ENCODE measurements at regions not wholly inside any gene's neighbourhood (a gene's known extent, or its start where the extent isn't known, plus 50 kb on each side); places are given as distances from the start of the nearest gene placed in this dataset.
A peak's percentile ranks its signal among the peaks of the same experiment; 100 is the strongest.

- Mint-ChIP-seq H3K27me3 (peaks cover 8% of the 10 kb centered on the region), H3K9me3 (no peaks in the 10 kb centered on the region), H3K4me1 (peaks cover 0 to 1% (median 0%) of the 10 kb centered on the region in 3 donors), H3K27ac (no peak overlapping the region), H3K36me3 (no peaks in the 10 kb centered on the region), H3K4me3 (no peak overlapping the region)
These were observed 51.4 kb downstream of the MRPL36 start for GRCh38 chr5:1748271-1748670.

- peaks cover 8% of the 10 kb centered on the region for H3K27me3 Mint-ChIP-seq
- H3K27ac Mint-ChIP-seq, result no peak overlapping the region
- no peaks in the 10 kb centered on the region for H3K36me3 Mint-ChIP-seq
- H3K4me3 Mint-ChIP-seq, result no peak overlapping the region
- no peaks in the 10 kb centered on the region for H3K9me3 Mint-ChIP-seq
- peaks cover 0 to 1% (median 0%) of the 10 kb centered on the region in 3 donors for H3K4me1 Mint-ChIP-seq
These were observed 51.9 kb downstream of the MRPL36 start for GRCh38 chr5:1747803-1748085.

GRCh38 chr5:1747079-1747802 lies 52.4 kb downstream of the MRPL36 start:
- Mint-ChIP-seq H3K27me3 (peaks cover 7% of the 10 kb centered on the region), H3K36me3 (no peaks in the 10 kb centered on the region), H3K4me1 (no peaks in the 10 kb centered on the region), H3K9me3 (peaks cover 0 to 4% (median 0%) of the 10 kb centered on the region in 3 donors), H3K4me3 (no peak overlapping the region), H3K27ac (no peak overlapping the region)

- Mint-ChIP-seq H3K36me3 (no peaks in the 10 kb centered on the region), H3K4me3 (no peak overlapping the region), H3K27ac (no peak overlapping the region), H3K27me3 (peaks cover 4% of the 10 kb centered on the region), H3K4me1 (no peaks in the 10 kb centered on the region), H3K9me3 (peaks cover 0 to 10% (median 0%) of the 10 kb centered on the region in 3 donors)
These were observed 53.1 kb downstream of the MRPL36 start for GRCh38 chr5:1746371-1747078.

- Mint-ChIP-seq H3K27ac (peak overlapping the region in 1 of 3 donors; percentile 85), H3K4me1 (no peaks in the 10 kb centered on the region), H3K4me3 (no peak overlapping the region), H3K36me3 (no peaks in the 10 kb centered on the region), H3K9me3 (peaks cover 1 to 14% (median 3%) of the 10 kb centered on the region in 3 donors), H3K27me3 (peaks cover 4% of the 10 kb centered on the region)
These were observed 53.8 kb downstream of the MRPL36 start for GRCh38 chr5:1745796-1746370.

- Mint-ChIP-seq H3K27ac (peak overlapping the region in 1 of 3 donors; percentile 85), H3K9me3 (peaks cover 4 to 21% (median 9%) of the 10 kb centered on the region in 3 donors), H3K4me1 (no peaks in the 10 kb centered on the region), H3K4me3 (no peak overlapping the region), H3K36me3 (no peaks in the 10 kb centered on the region), H3K27me3 (peaks cover 4% of the 10 kb centered on the region)
These were observed 54.4 kb downstream of the MRPL36 start for GRCh38 chr5:1745123-1745795.

- H3K36me3 Mint-ChIP-seq, result no peaks in the 10 kb centered on the region
- no peaks in the 10 kb centered on the region for H3K4me1 Mint-ChIP-seq
- H3K27ac Mint-ChIP-seq, result no peak overlapping the region
- H3K9me3 Mint-ChIP-seq, result peaks cover 7 to 28% (median 13%) of the 10 kb centered on the region in 3 donors
- H3K27me3 Mint-ChIP-seq, result peaks cover 5% of the 10 kb centered on the region
- H3K4me3 Mint-ChIP-seq, result no peak overlapping the region
These were observed 55.1 kb downstream of the MRPL36 start for GRCh38 chr5:1744393-1745122.

GRCh38 chr5:1743769-1744085 lies 55.9 kb downstream of the MRPL36 start:
- no peak overlapping the region for H3K27ac Mint-ChIP-seq
- H3K27me3 Mint-ChIP-seq, result peaks cover 8% of the 10 kb centered on the region
- peaks cover 11 to 32% (median 15%) of the 10 kb centered on the region in 3 donors for H3K9me3 Mint-ChIP-seq
- no peaks in the 10 kb centered on the region for H3K4me1 Mint-ChIP-seq
- no peak overlapping the region for H3K4me3 Mint-ChIP-seq
- no peaks in the 10 kb centered on the region for H3K36me3 Mint-ChIP-seq

GRCh38 chr5:1743061-1743768 lies 56.4 kb downstream of the MRPL36 start:
- Mint-ChIP-seq H3K36me3 (no peaks in the 10 kb centered on the region), H3K9me3 (peaks cover 11 to 32% (median 16%) of the 10 kb centered on the region in 3 donors), H3K27me3 (peaks cover 8% of the 10 kb centered on the region), H3K4me1 (no peaks in the 10 kb centered on the region), H3K4me3 (no peak overlapping the region), H3K27ac (no peak overlapping the region)

- peaks cover 11 to 32% (median 16%) of the 10 kb centered on the region in 3 donors for H3K9me3 Mint-ChIP-seq
- H3K36me3 Mint-ChIP-seq, result no peaks in the 10 kb centered on the region
- peaks cover 8% of the 10 kb centered on the region for H3K27me3 Mint-ChIP-seq
- no peak overlapping the region for H3K4me3 Mint-ChIP-seq
- H3K4me1 Mint-ChIP-seq, result no peaks in the 10 kb centered on the region
- no peak overlapping the region for H3K27ac Mint-ChIP-seq
These were observed 61.7 kb downstream of the MRPL36 start for GRCh38 chr5:1737790-1738405.

- Mint-ChIP-seq H3K4me1 (no peaks in the 10 kb centered on the region), H3K27ac (no peak overlapping the region), H3K9me3 (peaks cover 11 to 27% (median 16%) of the 10 kb centered on the region in 3 donors), H3K27me3 (peaks cover 9% of the 10 kb centered on the region), H3K36me3 (no peaks in the 10 kb centered on the region), H3K4me3 (no peak overlapping the region)
These were observed 62.5 kb downstream of the MRPL36 start for GRCh38 chr5:1736889-1737711.

GRCh38 chr5:1736065-1736464 lies 63.6 kb downstream of the MRPL36 start:
- Mint-ChIP-seq H3K4me1 (no peaks in the 10 kb centered on the region), H3K4me3 (no peak overlapping the region), H3K36me3 (no peaks in the 10 kb centered on the region), H3K27me3 (peaks cover 9% of the 10 kb centered on the region), H3K9me3 (peaks cover 11 to 19% (median 15%) of the 10 kb centered on the region in 3 donors), H3K27ac (no peak overlapping the region)

GRCh38 chr5:1735320-1735970 lies 64.2 kb downstream of the MRPL36 start:
- Mint-ChIP-seq H3K4me1 (no peaks in the 10 kb centered on the region), H3K27ac (no peak overlapping the region), H3K36me3 (no peaks in the 10 kb centered on the region), H3K4me3 (no peak overlapping the region), H3K27me3 (peaks cover 12% of the 10 kb centered on the region), H3K9me3 (peaks cover 7 to 13% (median 9%) of the 10 kb centered on the region in 3 donors)
